HPDE6-E6E7 (cell line): ENCODE measurements at regions not wholly inside any gene's neighbourhood (a gene's known extent, or its start where the extent isn't known, plus 50 kb on each side); places are given as distances from the start of the nearest gene placed in this dataset.
A peak's percentile ranks its signal among the peaks of the same experiment; 100 is the strongest.
"Not testable (repeated sequence)": the region's sequence is repeated elsewhere in the genome, so short reads cannot be mapped to it uniquely, and the experiment has no call there.

Experiments
- DNase-seq: peaks from one replicate; pipeline ENCODE4 v3.0.0; 2011; ENCODE audit warnings: missing footprints; ENCODE audit errors: extremely low spot score

DNA sequence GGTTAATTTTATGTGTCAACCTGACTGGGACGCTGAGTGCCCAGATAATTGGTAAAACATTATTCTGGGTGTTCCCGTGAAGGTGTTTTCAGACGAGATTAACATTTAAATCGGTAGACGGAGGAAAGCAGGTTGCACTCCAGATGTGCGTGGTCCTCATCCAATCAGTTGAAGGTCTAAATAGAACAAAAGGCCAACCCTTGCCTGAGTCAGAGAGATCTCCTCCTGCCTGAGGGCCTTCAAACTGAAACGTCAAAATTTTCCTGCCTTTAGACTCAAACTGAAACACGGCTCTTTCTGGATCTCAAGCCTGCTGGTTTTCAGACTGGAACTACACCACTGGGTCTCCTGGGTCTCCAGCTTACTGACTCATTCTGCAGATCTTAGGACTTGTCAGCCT is 70.9 kb downstream of the NPIPA5 start:
- DNase-seq: not testable (repeated sequence)

DNA sequence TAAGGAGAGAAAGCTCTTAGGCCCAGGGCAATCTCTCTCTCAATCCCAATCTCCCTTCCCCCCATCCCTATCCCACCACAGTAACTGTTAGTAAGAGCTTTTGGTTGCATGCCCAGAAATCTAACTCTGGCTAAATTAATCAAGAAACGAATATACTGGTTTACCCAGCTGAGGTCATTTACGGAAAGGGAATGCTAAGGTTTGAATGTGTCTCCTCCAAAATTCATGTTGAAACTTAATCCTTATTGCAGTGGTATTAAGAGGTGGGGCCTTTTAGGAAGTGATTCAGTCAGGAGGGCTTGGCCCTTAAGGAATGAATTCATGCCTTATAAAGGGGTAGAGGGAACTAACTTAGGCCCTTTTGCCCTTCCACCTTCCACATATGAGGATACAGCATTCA is 72.2 kb downstream of the NPIPA5 start:
- DNase-seq: peak; percentile 8

DNA sequence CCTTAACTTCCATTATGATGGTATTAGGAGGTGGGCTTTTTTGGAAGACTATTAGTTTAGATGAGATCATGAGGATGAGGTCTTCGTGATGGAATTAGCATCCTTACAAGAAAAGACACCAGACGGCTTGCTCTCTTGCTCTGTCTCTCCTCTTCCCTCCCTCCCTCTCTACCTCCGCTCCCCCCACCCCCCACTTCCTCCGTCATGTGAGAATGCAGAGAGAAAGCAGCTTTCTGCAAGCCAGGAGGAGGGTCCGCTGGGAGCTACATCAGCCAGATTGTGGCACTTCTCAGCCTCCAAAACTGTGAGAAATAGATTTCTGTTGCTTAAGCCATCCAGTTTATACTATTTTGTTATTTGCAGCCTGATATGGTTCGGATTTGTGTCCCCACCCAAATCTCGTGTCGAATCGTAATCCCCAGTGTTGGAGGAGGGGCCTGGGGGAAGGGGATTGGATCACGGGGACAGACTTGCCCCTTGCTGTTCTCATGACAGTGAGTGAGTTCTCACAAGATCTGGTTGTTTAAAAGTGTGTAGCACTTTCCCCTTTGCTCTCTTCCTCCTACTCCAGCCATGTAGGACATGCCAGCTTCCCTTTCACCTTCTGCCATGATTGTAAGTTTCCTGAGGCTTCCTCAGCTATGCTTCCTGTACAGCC is 74.3 kb downstream of the NPIPA5 start:
- not testable (repeated sequence) for DNase-seq

DNA sequence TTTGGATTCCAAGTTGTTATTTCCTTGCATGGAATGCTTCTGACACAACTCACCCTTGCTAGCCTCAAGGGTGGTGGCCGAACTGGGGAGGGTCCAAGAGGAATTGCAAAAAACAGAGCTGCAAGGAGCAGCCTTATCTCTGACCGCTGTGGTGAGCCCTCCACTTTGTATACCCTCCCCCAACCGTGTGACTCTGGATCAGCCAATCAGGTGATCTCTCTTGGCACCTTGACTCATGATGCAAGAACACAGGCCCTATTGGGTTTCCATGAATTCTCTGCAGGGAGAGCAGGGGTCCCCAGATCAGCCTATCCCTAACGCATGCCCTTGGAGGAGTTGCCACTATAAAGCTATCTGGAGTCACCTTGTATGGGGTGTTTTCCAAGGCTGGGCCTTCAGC is 81.0 kb downstream of the NPIPA5 start:
- not testable (repeated sequence) for DNase-seq

DNA sequence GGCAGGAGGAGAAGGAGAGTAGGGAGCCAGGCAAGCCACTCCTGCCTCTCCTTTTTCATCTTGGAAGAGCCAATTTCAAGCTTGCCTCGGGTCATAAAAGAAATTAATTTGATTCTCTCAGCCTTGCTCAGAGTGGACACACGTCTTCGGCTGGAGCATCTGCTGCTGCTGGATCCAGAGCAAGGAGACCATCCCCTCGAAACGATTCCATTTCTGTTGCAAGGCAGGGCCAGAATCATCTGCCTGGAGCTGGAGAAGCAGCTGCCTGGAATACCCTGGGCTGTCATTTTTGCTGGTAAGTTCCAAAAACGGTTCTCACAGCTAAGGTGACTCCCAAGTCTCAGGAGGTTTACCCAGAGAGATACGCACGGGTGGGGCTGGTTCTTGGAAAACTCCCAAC is 103.3 kb downstream of the NPIPA5 start:
- DNase-seq: not testable (repeated sequence)

DNA sequence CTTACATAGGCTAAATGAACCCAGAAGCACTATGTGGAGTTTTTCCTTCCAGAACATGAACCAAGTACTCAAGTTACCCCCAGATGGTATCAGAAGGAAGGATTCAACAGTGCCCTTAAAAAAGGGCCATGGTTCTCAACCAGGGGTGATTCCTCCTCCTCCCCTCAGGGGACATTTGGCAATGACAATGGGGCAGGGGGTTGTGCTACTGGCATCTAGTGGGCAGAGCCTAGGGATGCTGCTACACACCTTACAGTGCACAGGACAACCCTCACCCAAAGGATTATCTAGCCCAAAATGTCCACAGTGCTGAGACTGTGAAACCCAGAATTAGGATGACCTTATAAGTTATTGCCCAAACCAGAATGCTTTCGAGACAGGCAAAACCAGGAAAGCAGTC is 104.1 kb downstream of the NPIPA5 start:
- DNase-seq: not testable (repeated sequence)

DNA sequence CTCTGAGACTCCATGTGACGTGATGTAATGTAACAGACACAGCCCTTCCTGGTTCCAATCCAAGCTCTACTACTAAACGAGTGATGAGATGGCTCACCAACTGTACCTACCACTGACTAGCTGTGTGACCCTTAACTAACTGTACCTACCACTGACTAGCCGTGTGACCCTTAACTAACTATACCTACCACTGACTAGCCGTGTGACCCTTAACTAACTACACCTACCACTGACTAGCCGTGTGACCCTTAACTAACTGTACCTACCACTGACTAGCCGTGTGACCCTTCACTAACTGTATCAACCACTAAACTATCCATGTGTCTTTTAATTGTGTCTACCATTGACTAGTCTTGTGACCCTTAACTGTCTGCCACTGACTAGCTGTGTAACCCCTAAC is 111.2 kb downstream of the NPIPA5 start:
- DNase-seq: not testable (repeated sequence)

DNA sequence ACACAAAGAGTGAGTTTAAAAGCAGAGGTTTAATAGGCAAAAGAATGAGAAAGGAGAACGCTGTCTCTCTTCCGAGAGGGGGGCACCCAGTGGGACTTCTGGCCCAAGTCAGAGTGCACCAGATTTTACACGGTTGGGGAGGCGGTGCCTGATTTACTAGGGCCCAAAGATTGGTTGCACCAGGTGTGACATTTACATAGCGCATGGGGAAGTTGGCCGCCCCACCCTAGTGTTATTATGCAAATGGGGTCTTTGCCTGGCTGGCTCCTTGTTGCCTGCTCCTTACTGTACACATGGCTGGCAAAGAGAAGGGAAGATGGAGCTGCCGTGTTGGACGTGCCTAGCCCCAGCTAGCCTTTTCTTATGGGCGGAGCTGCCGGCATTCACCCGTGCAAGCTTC is 115.9 kb downstream of the NPIPA5 start:
- not testable (repeated sequence) for DNase-seq

DNA sequence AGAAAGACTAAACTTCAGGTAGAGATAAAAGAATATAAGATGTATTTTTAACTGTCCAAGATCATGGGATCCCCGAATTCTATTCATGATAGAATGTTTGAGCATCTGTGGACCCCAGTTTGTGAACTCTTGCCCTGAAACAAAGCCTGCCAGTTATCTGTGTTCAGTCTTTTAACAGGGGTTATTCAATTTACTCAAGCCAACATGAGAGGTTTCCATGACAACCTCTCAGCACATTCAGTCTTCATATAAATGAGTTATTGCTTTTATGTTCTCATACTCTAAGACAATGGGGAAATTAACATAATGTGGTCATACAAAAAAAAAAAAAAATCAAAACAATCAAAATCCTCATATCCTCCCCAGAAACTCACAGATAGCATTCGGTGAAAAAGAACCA is 130.1 kb downstream of the NPIPA5 start:
- DNase-seq: not testable (repeated sequence)

DNA sequence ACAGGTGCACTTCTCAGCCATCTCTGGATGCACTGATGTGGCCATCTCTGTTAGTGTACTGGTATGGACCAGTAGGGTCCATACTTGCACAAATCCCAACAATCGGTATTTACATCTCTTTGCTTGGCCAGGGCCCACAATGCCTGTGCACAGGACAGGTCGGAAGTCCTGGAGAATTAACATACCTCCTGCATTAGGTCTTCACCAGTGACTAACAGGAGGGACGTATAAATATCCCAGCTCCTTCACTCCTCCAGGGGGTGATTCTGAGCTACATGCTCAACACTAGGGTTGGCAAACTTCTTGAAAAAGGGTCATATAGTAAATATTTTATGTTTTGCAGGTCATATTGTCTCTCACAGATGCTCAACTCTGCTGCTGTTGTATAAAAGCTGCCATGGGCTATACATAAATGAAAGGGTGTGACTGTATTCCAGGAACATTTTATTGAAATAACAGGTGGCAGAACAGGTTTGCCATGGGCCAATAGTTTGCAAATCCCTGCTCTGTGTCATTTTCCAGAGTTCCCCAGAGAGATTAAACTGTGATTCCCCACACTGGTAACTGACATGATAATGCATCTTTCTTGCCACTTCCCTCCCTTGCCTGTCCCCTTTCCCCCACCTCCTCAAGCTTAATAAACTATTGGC is 141.3 kb downstream of the NPIPA5 start:
- not testable (repeated sequence) for DNase-seq

DNA sequence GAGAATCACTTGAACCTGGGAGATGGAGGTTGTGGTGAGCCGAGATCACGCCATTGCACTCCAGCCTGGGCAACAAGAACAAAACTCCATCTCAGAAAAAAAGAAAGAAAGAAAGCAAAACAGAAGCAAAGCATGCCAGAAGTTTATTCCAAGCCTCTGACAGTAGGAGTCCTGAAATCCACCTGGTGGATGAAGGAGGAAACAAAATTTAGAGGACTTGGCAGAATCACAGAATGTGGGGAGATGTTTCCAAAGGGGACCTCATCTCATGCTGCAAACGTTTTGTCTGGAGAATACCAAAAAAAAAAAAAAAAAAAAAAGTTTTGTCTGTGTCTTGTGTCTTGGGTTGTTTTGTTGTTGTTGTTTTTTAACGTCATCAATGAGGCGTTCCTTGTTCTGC is 141.1 kb upstream of the RRN3 start:
- not testable (repeated sequence) for DNase-seq

DNA sequence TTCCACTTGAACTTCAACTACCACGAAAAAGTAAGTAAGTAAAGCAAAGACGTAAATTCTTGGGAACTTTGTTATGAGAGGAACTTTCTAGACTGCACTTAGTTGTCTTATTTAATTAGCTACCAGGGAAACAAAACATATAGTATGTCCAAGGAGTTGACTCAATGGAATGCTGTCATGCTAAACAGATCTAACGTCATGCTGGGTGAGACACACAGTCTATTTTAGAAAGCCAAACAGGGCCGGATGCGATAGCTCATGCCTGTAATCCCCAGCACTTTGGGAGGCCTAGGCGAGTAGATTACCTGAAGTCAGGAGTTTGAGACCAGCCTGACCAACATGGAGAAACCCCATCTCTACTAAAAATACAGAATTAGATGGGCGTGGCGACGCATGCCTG is 140.6 kb upstream of the RRN3 start:
- not testable (repeated sequence) for DNase-seq

DNA sequence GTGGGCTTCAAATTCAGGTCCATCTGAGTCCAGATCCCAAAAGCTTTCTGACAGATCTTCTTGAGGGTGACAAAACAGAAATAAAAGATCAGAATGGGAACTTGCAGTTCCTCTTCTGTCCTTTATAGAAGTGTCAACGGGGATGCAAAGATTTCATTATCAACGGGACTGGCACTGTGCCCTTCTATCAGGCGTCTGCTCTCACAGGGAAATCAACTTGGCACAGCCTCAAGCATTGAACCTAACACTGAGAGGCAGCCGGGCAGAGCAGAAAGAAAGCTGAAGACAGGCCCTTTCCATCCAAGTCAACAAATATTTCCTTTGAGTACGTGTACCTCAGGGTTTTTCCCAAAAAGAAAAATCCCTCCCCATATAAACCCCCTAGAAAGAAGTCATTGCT is 136.4 kb upstream of the RRN3 start:
- not testable (repeated sequence) for DNase-seq

DNA sequence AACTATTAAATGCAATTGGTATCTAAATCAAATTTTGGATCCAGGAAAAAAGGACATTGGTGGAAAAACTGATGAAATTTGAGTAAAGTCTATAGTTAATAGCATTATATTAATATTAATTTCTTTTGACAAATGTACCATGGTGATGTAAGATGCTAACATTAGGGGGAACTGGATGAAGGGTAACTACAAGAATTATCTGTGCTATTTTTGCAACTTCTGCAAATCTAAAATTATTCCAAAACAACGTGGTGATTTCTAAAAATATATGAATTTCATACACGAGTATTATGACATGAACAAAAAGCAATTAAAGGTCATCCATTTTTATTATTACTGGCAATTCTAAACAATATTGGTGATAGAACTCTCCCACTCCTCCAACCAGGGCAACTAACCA is 135.6 kb upstream of the RRN3 start:
- DNase-seq: not testable (repeated sequence)

DNA sequence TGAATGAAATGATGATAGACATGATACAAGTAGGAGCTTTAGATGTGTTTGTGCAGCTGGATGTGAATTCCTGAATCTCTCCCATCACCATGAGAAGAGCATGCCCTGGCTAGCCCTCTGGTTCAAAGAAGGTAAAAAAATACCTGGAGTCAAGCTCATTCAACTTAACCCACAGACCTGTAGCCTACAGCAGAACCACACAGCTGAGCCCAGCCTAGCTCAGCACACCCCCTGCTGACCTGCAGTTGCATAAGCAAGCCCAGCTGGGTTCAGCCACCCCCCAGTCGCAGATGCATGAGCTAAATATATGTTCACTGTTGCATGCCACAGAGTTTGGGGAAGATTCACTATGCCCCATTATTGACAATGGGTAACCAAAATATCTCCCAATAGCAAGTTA is 130.6 kb upstream of the RRN3 start:
- DNase-seq: not testable (repeated sequence)

DNA sequence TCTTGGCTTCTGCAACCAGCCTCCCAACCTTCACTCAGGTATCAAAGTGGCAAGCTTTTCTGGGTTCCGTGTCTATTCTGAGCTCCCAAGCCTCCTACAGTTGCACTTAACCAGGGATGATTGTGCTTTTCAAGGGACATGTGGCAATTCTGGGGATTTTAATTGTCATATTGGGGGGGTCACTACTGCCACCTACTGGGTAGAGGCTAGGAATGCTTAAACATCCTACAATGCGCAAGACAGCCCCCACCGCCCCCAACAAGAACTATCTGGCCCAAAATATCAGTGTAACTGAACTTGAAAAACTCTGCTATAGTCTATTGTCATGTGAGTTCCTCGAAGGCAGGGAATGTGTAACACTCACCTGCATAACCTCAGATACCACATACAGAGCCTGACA is 129.3 kb upstream of the RRN3 start:
- DNase-seq: not testable (repeated sequence)

DNA sequence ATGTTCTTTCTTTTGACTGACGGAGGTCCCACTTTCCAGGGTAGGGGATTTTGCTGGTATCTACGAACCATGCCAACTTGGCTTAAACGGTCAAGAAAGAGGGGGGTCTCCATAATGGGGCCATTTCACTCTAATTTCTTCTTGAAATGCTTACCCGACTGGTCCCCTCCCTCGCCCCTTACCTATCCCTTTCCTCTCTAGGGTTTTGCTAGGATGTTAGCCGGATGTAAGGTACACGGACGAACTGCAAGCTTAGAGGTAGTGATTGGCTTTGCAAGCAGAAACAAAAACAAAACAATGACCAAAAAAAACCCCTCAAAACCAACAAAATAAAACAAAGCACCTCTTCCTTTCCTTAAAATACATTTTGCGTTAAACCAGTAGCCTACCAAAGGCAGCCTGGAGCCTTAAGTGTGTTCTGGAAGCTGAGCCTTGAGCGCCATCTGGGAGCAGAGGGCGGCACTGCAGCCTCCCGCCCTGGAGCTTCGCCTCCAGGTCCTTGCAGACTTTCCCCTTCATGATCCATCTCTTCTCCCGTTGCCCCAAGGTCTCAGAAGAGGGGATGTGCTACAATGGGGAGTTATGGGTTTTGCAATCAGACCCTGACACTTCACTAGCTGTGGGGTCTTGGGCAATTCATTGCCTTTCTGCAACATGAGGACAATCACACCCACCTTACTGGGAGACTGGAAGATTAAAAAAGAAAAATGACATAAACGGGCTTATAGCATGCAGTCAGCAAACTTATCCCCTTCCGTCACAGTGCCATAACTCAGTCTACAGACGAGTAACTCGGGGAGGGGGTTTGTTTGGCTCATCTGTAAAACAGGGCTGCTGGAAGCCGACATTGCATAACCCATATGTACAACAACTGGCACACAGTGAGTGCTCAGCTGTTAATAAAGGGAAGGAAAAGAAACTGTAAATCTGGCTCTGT is 125.9 kb upstream of the RRN3 start:
- not testable (repeated sequence) for DNase-seq

DNA sequence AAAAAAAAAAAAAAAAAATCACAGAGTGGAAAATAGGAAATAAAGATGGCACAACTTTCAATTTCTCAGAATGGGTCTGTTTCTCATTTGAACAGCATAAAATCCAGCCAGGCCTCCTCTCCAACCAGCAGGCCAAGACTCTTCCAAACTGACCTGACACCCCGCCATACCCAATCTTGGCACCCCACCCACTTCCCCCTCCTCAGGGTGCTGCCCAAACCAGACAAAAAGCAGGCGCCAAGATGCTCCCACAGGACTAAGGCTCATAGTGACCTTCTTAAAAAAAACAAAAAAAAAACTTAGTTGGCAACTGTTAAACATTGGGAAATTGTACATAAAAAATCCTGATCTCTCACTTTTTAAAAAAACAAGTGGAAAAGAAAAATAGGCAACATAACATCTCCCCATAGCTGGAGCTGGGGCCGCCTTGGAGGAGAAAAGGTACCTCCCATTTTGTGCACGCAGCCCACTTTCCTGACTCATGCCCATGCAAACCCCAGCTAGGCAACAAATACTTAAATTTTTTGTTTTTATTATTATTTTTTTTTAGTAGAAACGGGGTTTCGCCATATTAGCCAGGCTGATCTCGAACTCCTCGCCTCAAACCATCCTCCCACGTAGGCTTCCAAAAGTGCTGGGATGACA is 124.9 kb upstream of the RRN3 start:
- not testable (repeated sequence) for DNase-seq

DNA sequence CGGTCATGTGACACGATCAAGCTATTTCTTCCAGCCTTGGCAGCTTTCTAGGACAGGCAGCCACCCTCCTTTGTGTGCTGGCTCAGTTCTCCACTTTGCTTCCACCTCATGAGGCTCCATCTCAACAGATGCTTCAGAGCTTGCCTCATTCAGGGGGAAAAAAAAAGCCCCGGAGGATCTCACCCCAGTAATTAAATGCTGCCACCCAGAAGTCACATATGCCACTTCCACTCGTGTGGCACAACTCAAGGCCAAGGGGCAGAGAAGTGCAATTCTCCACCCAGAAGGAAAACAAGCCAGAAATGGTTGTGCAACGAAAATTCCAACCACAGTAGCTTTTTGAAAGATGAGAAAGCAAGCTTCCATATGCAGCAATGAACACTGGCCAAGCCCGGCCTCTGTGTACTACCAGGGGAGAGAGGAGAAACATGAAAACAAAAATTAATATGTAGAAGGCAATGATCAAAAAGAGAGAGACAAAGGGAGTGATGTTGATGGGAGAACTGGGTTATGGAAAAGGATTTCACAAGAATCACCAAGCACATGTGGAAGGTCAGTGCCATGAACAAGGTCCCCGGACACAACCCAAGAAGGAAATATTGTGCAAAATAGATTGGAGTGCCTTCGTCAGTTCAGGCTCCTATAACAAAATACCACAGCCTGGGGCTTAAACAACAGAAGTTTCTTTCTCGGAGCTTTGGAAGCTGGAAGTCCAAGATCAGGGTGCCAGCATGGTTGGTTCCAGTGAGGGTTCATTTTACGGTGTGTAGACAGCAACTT is 113.3 kb upstream of the RRN3 start:
- not testable (repeated sequence) for DNase-seq

DNA sequence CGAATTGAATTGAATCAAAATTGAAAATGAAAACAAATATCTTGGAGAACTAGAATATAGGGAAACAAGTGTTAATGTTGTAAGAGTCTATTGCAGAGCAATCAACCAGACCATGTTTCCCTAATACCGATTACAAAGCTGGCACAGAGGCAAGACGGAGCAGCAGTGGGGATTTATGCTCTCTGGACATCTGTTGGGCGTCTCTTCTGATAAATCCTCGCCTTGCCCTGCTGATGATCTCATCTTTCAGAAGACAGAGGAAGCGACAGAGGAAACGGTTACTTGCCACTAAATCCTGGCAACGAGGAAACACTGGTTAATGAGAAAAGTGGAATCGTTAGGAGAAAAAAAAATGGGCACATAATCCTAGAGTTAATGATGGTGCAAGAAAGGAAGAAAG is 112.4 kb upstream of the RRN3 start:
- DNase-seq: not testable (repeated sequence)

DNA sequence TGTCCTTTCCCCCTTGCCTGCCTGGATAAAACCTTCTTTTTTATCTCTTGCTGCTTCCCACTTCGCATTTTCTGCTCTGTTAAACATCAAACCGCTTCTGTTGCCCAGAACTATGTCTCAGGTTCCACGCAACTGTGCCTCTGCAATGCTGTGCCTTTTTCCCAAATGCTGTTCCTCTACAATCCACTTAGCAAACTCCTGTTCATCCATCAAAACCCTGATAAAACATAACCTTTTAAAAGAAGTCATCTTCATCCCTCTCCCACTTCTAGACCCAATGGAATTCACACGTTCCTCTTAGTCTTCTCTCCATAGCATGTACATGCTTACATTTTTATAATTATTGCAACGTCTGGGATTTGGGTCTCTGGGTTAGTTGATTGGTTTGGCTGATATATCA is 111.9 kb upstream of the RRN3 start:
- not testable (repeated sequence) for DNase-seq
